ENCODE measurements at regions not wholly inside any gene's neighbourhood (a gene's known extent, or its start where the extent isn't known, plus 50 kb on each side); places are given as distances from the start of the nearest gene placed in this dataset.

DNA sequence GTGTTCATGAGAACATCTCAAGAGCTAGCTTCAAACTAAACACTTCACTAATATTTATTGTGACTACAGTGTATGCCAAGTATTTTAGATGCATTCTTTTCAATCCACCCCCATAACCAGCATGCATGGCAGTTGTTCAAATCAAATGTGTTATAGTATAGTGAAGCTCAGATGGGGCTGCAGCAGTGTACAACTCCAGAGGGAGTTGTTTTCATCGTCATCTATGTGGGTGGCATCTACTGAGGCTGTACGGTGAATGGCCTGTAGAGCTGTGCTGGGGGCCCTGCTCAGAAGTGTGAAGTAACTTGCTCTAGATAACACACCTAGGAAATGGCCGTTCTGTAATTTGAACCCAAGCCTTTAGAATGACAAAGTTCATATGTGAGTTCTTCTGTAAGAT lies 71.8 kb upstream of the LRATD1 start:
- no peak for TF ChIP-seq EZH2phosphoT487 (IDR thresholded peaks at IDR 0.05; ENCODE audit: insufficient read depth, low read depth)
- no peak for TF ChIP-seq EZH2 (IDR thresholded peaks at IDR 0.05; ENCODE audit: insufficient read depth, poor library complexity, severe bottlenecking)

All from GM23248 (cell line).